H1 (cell line): ENCODE measurements at regions not wholly inside any gene's neighbourhood (a gene's known extent, or its start where the extent isn't known, plus 50 kb on each side); places are given as distances from the start of the nearest gene placed in this dataset.

ENCODE experiments used
- CHD2 ChIP-seq: IDR thresholded peaks from 2 replicates; pipeline ENCODE4 v1.6.1; 2012; ENCODE audit warnings: low read length, improper control_type of control experiment
- CHD7 ChIP-seq: fragments of 300-600 bp; sonication (generic); IDR thresholded peaks from 2 replicates; pipeline ENCODE4 v1.7.1; 2012; ENCODE audit warnings: low read length, moderate library complexity, mild to moderate bottlenecking, inconsistent platforms; ENCODE audit not compliant: insufficient replicate concordance
- EP300 ChIP-seq, 2 experiments: IDR thresholded peaks; 1 replicate in 1 of 2; 2 replicates in 1 of 2; pipeline ENCODE4 v1.6.1; 2011 to 2012; ENCODE audit warnings: low read depth in 2 of 2, low read length in 2 of 2, mild to moderate bottlenecking in 2 of 2, borderline replicate concordance in 1 of 2, inconsistent platforms in 1 of 2, moderate library complexity in 1 of 2
- KDM4A ChIP-seq: IDR thresholded peaks from one replicate; pipeline ENCODE4 v1.7.1; 2012; ENCODE audit warnings: low read depth, mild to moderate bottlenecking, moderate library complexity, low read length, inconsistent platforms; ENCODE audit not compliant: severe bottlenecking
- KDM5A ChIP-seq: fragments of 200-600 bp; IDR thresholded peaks from 2 replicates; pipeline ENCODE4 v1.7.1; 2012; ENCODE audit warnings: mild to moderate bottlenecking, low read length, inconsistent platforms, mixed read lengths
- MAFK ChIP-seq: IDR thresholded peaks from 2 replicates; pipeline ENCODE4 v1.6.1; 2012; ENCODE audit warnings: low read depth, mild to moderate bottlenecking, improper control_type of control experiment, low read length
- NANOG ChIP-seq: IDR thresholded peaks from 2 replicates; pipeline ENCODE4 v1.6.1; 2011; ENCODE audit warnings: low read length, low read depth, mild to moderate bottlenecking, inconsistent platforms; ENCODE audit not compliant: insufficient read depth, poor library complexity, severe bottlenecking
- RBBP5 ChIP-seq: IDR thresholded peaks from 2 replicates; pipeline ENCODE4 v1.7.1; 2012; ENCODE audit warnings: low read depth, mild to moderate bottlenecking, inconsistent platforms, low read length, moderate library complexity, borderline replicate concordance
- SP2 ChIP-seq: IDR thresholded peaks from 2 replicates; pipeline ENCODE4 v1.6.1; 2012; ENCODE audit warnings: mild to moderate bottlenecking, low read length, inconsistent platforms
- TAF1 ChIP-seq: IDR thresholded peaks from 2 replicates; pipeline ENCODE4 v1.6.1; 2011; ENCODE audit warnings: mild to moderate bottlenecking, low read depth, low read length

GRCh38 chrX:110414273-110414672 is 55.6 kb downstream of the RTL9 start (continued):
- TF ChIP-seq CHD7, result no peak
- no peak for TF ChIP-seq NANOG
- TF ChIP-seq RBBP5, result no peak
- TF ChIP-seq CHD2, result no peak
- TF ChIP-seq KDM5A, result no peak
- TF ChIP-seq TAF1, result no peak
- TF ChIP-seq SP2, result no peak
- TF ChIP-seq MAFK, result no peak
- no peak for TF ChIP-seq EP300 (IDR thresholded peaks at IDR 0.05; ENCODE audit: borderline replicate concordance in 1 of 2, low read depth in 2 of 2, low read length in 2 of 2)
- no peak for TF ChIP-seq KDM4A
